SK-N-DZ (cell line): ENCODE measurements at regions not wholly inside any gene's neighbourhood (a gene's known extent, or its start where the extent isn't known, plus 50 kb on each side); places are given as distances from the start of the nearest gene placed in this dataset.
"Not testable (repeated sequence)": the region's sequence is repeated elsewhere in the genome, so short reads cannot be mapped to it uniquely, and the experiment has no call there.

ENCODE experiments used
- DNase-seq: peaks from one replicate; pipeline ENCODE4 v3.0.0-alpha.2; 2015; ENCODE audit warnings: low spot score

- DNase-seq: no peak
Observed at GRCh38 chr3:193801097-193801496, 208.1 kb downstream of the OPA1 start.

DNA sequence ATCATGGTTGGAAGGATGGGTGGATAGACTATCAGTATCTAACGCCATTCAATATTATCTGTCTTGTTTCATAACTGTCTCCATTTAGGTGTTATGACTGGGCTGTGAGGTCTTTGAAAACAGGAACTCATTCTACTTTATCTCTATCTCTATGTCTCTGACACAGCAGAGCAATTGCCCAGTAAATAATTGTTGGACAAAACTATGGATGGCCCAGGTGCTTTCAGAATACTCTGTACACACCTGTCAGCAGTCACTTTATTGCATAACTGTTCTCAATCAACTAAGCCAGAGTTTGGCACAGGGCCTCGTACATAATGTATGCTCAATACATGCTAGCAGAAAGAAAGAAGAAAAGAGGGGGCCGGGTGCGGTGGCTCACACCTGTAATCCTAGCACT is 210.3 kb downstream of the OPA1 start:
- no peak for DNase-seq

DNA sequence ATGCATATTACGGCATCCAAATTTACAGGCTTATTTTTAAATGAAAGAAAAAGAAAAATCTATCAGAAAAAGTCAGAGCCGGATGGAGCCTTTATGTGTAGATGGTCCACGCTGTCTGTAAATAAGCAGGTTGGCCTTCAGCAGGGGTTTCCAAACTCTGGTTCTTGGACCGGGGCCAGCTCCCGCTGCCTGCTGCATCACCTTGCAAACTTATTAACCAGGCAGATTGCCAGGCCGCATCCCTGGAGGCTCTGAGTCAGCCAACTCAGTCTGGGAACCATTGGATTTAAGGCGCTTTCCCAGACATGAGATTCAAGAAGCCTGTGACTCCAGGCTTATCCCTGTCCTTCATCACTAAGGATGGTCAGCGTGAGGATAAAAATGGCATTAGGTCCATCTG is 212.4 kb downstream of the OPA1 start:
- DNase-seq: no peak

- no peak for DNase-seq
Observed at GRCh38 chr3:193808317-193808716, 215.3 kb downstream of the OPA1 start.

- DNase-seq: no peak
Observed at GRCh38 chr3:193809106-193809505, 216.1 kb downstream of the OPA1 start.

- no peak for DNase-seq
Observed at GRCh38 chr3:193812078-193812725, 219.2 kb downstream of the OPA1 start.

DNA sequence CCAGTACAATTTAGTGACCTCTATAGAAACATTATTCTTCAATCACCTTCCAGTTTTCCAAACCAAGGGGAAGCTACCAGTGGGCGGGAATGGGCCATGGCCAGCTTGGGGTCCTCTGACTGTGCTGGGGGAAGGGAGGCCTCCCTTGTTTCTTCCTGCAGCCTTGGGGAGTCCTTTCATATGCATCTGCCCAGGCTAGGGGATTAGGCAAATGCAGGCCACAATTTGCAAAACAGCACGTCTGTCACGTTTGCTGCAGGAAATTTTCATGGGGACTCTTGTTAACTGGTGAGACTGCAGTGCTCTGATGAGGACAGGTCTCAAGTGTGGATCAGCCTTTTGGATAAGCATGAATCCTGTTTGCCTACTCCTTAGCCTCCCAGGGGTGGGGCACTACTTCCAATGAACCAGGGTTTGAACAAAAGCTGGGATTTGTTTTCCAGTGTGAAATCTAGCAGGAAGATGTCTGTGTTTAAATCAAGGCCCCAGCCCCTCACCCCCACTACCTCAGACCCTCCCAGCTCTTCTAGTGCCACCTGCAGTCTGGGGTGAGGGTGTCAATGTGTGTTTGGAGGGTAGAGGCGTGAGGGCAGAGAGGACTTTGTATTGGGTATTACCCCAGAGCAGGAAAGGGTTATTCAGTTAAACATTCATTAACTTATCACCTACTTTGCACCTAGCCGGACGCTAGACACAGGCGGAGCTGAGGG is 219.9 kb downstream of the OPA1 start:
- no peak for DNase-seq

DNA sequence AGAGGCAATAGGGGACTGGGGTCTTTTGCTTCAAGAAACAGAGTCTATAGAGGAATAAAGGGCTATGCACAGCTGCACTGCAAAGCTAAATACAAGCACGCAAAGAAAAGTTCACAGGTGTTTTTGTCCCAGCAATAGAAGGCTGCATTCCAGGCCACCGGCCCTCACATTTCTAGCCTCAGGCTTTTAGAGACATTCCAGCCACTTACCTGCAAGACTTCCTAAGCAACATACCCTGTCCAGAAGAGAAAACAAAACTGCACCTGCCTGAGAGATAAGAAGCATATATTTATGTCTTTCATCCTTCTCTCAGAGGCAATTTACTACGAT is 220.5 kb downstream of the OPA1 start:
- no peak for DNase-seq

DNA sequence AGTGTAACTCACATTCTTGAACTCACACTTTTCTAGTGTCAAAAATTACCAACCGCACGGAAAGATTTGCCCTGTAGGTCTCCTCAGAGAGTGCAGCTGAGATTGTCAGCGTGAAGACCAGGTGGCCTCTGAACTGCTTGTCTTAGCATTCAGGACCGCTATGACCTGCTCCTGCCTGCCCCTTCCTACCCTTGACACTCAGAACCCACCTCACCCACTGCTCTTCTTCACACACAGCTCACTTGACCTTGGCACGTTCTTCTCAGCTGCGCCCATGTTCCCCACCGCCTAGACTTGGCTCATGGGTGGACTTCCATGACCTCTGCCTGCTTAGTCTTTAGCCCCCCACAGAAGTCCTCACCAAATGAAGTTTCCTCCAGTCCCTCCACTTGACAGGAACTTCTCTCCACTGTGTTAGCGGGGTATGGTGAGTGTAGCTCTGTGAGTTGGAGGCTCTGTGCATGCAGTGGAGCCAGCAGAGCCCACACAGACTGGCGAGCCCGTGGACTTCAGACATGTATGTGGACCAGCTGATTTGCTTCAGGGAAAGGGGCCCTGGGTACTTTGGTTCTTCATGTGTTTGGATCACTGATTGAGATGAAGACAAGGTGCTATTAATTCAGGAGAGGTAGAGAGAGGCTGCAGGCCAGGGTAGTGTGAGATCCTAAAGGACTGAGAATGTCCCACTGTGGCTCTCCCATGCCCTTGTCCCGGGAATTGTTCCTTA is 221.3 kb downstream of the OPA1 start:
- DNase-seq: no peak

DNA sequence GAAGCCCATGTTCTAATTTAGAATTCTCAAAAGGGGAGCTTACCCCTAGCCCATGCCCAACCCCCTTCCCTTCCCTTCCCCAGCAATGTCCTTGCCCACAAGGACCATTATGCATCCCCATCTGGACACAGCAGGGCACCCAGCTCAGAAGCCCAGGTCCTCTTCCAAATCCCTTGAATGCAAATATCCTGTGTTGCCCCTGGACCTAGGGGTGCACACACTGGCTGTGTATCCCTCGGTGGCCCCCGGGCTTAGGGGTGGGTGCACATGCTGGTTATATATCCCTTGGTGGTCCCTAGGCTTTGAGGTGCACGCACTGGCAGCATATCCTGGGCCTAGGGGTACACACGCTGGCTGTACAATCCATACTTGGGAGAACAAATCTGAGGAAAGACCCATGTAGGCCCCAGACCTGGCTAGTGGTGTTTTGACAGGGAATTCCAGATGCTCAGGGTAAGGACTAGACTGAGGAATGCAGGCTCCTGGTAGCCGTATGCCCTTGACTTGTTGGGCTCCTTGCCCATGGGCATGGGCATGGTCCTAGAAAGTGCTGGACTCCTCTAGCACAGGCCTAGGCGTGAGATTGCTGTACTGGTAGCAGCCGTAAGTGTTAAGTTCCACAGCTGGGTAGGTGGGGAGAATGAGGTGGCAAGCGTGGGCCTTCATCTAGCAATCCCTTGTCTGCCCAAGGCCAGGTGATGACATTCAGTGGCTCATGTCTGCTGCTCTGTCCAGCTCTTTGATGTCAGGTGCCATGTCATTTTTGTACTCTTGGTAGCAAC is 222.4 kb downstream of the OPA1 start:
- DNase-seq: no peak

DNA sequence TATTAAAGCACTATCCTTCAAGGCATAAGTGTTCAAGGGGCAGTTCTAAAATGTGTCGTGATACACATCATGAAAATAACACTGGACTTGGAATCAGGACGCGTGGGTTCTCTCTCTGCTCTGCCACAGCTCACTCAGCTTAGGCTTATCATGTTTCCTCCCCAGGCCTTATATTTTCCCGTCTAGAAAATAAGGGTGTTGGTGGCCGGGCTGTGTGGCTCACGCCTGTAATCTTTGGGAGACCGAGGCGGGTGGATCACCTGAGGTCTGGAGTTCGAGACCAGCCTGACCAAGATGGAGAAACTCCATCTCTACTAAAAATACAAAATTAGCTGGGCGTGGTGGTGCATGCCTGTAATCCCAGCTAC is 223.0 kb downstream of the OPA1 start:
- no peak for DNase-seq

GRCh38 chr3:193816656-193817311 is 223.8 kb downstream of the OPA1 start:
- peak; percentile 39 for DNase-seq

DNA sequence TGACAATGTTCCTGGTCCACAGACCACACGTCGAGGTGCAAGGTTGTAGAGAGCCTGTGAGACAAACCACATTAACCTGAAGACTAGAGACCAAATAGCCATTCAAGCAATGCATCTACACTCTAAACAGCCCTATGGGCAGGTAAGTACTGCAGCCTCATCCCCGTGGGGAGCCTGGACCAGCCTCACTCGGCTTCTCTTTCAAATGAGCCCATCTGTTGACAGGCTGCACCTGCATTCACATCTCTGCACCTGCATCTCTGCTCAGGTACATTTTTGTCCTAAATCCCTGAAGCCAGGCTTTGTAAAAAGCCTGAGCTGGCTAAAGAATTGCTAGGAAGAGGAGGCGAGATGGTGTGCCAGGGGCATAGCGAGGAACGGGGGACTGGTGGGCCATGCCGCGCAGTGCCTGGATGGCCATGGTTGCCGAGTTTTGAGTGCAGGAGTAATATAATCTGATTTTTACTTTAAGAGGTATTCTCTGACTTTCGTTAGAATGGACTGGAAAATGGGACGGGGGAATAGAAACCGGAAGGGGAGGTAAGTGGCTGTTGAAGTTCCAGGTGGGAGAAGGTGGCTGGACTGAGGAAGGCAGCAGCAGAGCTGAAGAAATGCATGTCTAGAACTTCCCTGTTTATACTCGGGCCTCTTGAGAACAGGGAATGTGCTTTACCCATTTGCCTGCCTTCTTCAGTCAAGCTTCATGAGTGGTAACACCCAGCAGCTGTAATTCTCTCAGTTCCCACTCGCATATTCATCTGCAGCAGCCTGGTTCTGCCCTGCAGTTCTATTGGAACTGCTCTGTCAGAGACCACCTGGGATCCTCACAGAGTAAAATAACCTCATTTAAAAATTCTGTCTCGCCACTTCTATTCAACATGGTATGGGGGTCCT is 226.4 kb downstream of the OPA1 start:
- DNase-seq: no peak

- no peak for DNase-seq
Observed at GRCh38 chr3:193821151-193821668, 228.2 kb downstream of the OPA1 start.

- no peak for DNase-seq
Observed at GRCh38 chr3:193822492-193823212, 229.6 kb downstream of the OPA1 start.

DNA sequence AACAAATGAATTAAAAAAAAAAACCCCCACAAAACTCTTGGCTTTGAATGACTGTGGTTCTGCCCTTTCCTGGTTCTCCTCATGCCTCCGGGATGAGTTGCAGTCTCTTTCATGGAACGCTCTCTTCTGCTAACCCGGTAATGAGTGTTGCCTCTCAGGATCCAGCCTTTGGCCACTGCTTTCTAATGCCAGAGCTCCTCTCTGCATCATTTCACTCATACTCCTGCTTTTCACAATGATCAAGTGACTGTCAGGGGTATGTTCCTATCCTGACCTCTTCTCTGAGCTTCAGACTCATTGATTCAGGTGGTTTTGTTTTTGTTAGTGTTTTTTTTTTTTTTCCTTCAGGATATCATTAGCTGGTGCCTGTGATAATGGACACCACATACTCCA is 230.2 kb downstream of the OPA1 start:
- DNase-seq: not testable (repeated sequence)

DNA sequence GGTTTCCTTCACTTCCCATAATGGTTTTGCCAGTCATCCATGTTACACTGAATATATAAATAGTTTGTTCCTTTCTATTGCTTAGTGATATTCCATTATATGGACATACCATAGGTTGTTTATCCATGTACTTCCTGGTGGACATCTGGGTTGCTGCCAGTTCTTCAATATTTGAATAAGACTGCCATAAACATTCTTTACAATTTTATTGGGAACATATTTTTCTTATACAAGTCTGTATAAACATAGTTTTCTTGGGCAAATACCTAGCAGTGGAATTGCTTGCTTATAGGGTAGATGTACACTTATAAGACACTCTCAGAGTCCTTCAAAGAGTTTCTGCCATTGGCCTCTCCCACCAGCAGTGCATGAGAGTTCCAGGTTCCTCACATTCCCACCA is 231.4 kb downstream of the OPA1 start:
- no peak for DNase-seq

GRCh38 chr3:193825617-193826016 is 232.6 kb downstream of the OPA1 start:
- no peak for DNase-seq

DNA sequence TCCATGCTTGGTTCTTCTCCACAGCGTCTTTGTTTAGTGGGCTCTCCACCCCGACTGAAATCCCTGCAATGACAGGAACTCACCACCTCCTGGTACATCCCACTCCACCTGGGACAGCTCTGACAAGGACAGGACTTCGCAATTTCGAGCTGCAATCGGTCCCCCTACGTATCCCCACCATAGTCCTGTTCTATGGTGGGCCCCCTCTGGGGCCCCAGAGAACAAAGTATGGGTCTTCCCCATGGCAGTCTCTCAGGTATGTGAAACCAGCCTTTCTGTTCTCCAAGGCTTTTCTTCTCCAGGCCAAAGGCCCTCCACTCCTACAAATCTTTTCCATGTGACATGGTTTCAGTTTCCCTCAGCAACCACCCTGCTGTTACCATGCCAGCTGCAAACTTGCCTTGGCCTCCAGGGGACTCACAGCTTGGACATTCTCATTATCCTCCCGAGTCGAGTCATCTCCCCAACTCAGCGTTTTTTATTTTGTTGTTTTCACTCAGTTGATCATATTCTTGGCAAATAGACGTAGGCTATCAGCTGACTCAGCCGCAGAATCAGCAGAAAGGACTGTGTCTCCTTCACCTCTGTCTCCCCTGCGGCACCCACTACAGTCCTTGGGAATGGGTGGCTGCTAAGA is 233.3 kb downstream of the OPA1 start:
- DNase-seq: no peak
